ENCODE measurements at regions not wholly inside any gene's neighbourhood (a gene's known extent, or its start where the extent isn't known, plus 50 kb on each side); places are given as distances from the start of the nearest gene placed in this dataset.
A peak's percentile ranks its signal among the peaks of the same experiment; 100 is the strongest.

DNA sequence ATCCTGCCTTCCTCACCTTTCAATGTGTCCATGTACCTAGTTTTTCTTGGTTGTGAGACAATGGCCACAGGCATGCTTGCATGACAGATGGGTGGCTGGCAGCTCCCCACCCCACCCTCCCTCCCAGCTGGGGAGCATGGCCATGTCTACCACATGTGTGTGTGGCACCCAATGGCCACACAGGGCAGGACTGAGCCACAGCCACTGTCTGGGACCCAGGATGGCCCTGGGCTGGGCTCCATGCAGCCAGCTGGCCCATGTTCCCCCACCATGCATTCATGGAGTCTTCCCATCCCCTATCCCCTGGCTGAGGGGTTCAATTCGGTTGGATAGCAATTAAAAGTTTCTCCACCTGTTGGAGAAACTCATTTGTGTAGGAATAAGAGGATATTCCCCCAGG lies 566.0 kb upstream of the USP15 start:
- no peak for DNase-seq

DNA sequence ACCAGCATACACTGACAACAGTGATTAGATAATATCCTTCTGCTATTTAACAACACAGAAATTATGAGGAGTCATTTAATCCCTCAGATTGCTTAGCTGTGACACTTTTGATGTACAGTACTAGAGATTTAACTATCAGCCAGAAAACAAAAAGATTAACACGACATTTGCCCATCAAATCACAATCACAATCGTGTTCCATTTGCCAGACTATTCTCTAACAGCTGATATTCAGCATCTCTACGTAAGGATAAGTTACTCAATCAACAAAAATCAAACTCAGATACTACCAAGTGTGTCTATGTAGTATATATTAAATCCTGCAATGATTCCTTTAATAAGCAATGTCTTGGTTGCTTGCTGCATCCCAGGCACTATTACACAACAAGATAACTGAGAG lies 558.7 kb upstream of the USP15 start:
- no peak for DNase-seq

DNA sequence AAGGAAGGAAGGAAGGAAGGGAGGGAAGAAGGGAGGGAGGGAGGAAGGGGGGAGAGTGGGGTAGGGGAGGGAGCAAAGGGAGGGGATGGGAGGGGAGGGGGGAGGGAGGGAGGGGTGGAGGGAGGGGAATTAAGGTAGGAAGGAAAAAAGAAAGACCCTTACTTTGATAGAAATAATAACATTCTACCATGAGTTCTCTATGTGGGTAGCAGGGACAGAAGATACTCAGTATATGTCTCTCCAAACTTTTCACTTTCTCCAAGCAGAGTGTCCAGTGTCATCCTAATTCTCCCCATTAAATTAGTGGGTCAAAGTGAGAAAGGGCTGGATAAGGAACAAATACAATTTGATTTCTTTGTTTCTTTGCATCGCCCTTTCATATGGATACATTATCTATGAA lies 553.4 kb upstream of the USP15 start:
- DNase-seq = no peak

DNA sequence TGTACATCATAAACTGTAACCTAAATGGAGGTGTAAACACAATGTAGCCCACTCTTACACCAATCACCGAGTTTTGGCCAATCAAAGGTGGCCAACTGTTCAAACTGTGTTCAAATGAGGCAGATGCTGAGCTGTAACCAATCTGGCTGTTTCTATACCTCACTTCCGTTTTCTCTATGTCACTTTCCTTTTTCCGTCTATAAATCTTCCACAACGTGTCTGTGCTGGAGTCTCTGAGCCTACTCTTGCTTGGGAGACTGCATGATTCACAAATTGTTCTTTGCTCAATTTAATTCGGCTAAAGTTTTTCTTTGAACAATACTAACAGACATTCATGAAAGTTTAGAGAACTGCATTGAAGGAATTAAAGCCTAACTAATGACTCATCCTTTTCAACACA lies 547.1 kb upstream of the USP15 start:
- no peak for DNase-seq

DNA sequence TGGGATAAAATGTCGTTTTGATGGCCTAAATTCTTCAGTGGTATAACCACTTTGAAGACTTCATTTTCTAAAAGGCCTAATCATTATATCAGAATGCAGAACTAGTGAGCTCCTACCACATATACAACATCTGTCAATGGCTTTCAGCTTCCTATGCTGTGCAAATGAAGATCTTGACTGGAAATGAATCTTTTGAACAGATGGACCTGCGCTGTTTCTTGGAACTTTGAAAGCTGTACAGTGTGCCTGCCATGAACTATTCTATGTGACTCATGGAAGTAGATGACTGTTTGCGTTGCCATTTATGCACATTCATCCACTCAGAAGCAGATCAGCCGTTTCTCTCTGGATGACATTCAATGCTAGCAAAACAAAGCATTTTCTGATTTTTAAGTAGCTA lies 542.2 kb upstream of the USP15 start:
- no peak for DNase-seq

DNA sequence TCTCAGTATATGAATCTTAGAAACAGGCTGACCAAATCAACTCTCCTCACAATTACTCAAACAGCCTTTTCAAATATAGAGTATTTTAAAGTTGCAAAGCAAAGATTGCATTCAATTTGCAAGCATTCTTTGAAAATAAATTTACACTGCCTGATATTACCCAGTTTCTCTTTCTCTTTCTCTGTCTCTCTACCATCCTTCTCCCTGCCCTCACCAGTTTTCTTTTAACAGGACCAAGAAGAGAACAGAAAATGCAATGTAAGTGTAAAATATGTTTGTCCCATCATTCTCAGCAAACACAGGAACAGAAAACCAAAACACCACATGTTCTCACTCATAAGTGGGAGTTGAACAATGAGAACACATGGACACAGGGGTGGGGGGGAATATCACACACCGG lies 520.3 kb upstream of the USP15 start:
- no peak for DNase-seq

DNA sequence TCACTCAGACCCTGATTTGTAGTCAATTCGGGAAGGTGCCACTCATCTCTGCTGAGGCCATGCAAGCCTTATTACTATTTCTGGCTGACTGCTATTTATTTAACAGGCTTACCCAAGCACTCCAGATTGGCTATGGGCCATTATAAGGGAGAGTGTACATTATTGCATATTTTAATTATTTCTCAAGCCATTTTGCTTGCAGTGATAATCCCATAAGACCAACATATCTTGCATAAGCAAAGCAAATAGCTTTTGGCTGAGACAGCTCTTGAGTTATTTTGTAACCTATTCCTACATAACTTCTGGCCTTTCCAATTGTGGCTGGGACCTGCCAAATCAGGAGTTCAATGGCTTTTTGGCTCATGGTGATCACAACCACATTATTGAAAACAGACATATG lies 509.6 kb upstream of the USP15 start:
- peak; percentile 1 for DNase-seq

DNA sequence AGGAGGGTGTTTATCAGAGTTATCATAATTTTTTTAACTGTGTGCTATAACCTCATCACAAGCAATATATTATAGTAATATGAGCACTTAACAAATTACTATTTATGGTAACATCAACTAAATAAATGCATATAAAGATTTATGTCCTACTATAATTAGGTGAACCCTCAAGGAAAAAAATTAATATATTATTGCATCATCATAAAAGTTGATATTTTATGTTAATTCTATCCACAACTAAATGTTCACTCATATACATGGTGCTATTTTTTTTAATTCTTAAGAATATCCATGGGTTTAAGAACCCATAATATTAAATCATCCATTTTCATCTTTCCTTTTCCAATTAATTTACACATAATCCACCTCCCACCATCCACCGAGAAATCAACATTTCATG lies 506.0 kb upstream of the USP15 start:
- DNase-seq = no peak

DNA sequence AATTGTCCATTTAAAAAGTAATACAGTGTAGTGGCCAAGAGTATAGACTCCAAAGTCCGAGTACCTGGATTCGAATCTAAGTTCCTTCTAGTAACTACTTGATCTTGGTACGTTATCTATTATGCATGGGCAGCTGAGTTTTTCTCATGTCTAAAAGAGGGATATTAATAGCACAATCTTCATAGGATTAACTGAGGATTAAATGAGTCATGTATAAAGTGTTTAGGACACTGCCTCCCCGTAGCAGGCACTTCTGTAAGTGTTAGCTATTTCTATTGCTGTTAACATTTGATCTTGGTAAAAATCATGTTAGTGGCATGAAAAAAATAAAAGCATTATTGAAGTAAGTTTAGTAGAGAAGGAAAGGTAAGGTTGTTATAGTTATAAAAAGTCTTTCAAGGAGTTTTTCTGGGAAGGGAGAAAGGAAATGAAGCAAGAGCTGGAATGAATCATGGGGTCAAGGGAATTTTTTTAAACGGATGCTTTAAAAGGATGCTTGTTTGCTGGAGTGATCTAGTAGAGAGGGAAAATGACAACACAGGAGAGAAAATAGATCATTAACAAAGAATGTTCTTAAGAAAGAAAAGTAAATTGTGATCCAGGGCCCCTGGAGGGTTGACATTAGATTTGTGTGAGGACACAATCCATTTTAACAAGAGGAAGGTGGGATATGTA lies 502.2 kb upstream of the USP15 start:
- DNase-seq = no peak

DNA sequence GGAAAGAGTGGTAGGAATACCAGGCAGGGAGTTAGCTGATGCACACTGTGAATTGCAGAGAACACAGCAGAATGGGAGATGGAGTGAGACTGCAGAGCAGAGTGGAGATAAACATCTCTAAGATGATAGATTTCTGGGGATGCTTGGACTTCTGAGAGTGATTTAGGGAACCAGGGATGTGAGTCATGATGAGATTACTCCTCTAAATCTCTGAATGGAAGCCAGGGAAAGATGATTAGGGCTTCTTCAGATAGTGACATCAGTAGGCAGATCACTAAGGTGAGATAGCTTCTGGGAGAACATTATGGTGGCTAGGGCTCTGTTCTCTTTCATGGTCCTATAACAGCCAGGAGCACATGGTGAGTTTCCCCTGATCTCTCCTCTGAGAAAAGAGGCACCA lies 501.5 kb upstream of the USP15 start:
- no peak for DNase-seq

DNA sequence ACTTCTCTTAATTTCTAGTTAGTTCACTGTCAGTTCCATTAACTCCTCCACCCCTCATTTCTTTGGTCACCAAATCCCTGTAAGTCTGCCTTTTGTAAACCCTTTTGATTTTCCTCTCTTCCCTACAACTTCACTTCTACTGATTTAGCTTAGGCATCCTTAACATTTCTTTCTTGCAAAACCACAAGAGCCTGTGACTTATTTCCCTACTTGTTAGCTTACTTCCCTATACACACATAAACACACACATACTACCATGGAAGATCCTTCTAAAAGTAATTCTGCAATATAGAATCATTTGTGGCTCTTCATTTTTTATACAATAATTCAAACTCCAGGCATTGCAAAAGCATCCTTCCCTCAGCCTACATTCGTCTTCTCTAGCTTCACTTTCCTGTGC lies 494.3 kb upstream of the USP15 start:
- no peak for DNase-seq

DNA sequence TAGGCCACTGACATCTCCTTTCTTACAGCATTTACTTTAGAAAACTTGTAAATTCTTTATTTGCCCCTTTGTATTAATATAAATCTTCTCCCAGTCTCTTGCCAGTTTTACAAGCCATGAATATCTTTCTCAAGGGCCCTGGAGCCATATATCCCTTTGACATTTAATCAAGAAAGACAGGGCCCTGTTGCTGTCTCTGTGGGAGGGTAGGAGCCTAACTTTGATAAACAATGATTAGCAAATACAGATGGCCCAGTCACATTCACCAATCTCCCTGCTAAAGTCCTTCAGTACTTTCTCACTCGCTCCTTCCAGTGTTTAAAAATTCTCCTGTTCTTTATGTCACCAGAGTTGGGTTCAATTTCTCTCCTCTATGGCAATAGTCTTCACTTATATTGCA lies 479.8 kb upstream of the USP15 start:
- no peak for DNase-seq

DNA sequence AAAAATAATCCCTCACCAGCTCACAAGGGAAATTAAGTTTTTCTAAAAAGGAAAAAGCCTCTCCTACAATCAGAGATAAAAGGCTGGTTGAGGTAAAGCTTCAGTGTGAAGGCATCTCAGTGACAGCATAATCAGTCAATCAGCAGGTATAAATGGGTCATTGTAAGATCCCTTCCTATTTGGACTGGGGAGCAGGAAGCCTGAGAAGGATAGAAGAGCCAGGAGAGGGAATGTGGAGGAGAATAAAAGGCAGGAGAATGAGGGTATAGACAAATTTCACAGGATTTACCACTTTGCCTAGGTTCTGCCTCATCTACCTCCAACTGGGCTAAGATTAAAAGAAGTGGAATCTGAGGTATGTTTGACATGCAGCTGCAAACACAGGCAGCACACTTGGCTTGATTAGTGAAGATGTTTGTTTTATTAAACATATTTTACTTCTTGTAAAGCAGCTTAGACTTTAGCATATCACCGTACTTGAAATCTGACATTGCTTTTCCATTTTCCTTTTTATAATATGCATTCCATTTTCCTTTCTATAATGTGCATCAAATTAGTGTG lies 479.1 kb upstream of the USP15 start:
- no peak for DNase-seq

DNA sequence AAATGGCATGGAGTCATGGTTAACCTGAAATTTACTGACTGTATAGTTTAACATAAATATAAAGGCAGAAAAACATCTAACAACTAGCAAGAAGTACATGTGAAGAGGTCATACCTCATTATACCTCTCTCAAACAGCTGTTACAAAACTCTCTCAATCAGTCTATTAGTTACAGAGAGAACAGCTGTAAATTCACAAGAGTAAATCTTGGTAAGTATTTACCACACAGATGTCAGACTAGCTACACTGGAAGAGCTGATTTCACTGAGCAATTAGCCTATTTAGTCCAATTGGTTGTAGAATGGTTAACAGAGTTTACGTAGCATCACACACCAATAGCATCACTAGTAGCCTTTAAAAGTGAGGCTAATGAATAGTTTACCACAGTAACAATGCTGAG lies 463.4 kb upstream of the USP15 start:
- DNase-seq = no peak

DNA sequence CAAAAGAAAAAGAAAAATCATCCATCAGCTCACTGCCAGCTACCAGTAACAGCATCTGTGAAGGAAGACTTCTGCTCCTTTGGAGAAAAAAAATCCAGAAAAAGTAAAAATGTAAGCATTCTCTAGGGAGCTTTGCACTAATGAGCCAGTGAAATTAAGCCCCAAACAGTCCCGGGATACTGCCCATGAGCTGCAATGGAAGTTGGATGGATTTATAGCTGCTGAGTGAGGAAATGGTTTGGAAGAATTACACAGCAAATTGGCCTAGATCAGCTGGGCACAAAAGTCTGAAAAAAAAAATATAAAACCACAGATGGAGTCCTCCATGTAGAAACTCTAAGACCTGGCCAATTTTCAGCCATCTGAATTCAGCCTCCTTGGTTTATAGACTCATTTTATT lies 462.9 kb upstream of the USP15 start:
- no peak for DNase-seq

DNA sequence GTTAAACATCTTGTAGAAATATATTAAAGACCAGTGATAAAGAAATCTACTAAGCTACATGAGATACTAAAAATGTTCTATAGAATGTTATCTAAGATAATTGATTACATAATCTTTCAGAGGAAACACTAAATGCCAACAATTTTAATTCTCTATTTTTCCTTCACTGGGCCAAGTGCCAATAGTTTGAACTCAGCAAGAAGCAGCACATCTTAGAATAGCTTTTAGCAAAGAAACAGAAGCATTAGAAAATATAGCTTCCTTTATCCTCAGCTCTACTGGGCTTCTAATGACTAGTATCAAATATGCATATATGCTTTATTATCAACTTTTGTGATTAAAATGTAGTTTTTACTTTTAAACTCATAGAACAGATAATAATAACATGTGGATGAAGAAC lies 461.4 kb upstream of the USP15 start:
- no peak for DNase-seq

DNA sequence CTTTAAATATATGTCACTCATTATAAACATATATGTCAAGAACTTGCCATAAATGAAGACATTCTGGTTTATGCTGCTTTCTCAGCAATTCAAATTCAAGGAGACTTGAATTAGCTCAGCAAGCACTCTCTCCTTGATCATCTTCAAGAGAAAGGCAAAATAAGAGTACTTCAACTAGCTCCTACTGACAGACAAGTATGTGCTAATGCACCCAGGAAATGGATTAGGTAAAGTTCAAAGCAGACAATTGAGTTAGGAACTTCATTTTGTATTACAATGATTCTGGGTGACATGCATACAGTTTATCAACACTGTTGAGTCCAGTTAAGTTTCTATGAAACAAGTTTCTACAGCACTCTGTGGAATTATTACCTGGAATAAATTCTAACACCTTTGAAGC lies 455.9 kb upstream of the USP15 start:
- no peak for DNase-seq

DNA sequence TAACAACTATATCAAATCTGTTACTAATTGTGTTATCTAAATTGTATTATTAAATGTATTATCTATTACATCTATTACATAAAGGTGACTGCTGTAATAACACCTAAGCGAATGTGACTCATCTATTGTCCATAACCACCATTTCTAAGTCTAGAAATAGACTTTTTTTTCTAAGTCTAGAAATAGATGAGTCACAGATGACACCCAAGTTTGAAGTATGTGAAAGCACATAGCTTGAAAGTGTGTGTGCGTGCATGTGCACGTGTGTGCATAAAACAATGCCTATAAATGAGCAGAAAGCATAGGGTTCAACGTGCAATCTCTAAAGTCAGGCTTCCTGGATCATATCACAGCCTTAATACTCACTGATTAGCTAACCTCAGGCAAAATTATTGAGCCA lies 451.3 kb upstream of the USP15 start:
- DNase-seq = no peak

DNA sequence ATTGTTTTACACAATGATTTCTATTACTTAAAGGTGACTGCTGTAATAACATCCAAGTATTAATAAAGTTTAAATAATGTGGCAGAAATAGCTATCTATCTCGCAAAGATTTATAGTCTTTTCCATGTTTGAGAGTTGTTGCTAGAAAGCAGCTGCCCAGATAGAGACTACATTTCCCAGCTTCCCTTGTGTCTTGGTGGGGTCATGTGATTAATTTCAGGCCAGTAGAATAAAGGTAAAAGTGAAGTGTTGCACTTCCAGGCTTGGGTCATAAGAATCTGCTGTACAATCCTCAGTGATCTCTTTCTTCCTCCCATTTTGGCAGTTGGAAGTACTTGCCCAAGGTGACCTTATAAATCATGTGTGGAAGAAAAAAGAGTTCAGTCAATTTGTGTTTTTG lies 449.7 kb upstream of the USP15 start:
- no peak for DNase-seq

DNA sequence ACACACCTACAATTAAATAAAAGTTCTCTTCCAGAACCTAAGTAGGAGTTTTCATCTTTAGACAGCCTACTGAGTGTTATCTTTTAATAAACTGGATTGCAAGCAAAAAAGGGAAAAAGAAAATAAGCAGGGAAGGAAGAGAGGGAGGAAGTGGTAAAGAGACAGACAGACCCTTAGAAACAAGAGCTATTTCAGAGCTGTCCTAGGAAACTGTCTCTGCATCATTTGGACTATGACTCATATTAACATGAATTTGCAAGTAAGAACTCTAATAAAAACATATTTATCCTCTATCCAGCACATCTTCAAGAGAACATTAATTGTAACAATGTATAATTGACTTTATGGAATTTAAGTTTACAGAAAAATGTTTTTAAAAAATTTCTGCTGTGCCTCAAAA lies 438.8 kb upstream of the USP15 start:
- no peak for DNase-seq

DNA sequence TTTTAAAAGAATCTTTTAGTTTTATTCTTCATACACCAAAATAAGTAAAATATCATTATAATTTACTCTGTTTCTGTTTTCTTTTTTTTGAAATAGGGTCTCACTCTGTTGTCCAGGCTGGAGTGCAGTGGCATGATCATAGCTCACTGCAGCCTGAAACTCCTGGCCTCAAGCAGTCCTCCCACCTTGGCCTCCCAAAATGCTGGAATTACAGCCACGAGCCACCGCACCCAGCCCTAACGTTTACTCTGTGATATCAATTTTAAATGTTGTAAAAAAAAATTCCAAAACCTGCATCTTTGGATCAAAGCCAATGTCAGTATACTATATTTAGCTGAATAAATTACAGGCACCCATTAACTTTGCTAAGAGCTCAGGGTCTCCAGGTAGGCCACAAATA lies 437.1 kb upstream of the USP15 start:
- DNase-seq = no peak

DNA sequence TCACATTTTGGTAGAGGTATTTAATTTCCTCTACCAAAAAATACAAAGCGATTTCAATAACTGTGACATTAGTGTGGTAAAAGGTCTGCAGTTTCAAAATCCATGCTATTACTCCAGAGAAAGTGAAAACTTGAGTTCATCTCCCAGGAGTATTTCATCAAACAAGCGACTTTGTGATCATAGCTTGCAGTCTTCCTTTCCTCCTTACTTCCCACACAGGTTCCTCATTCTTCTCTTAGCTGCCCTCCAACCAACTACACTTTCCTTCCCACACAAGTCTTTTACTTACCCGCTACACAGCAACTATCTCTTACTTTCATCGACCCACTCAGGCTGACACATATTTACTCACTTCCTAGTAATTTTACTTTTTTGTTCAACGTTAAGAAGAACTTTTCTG lies 413.4 kb upstream of the USP15 start:
- DNase-seq = no peak

DNA sequence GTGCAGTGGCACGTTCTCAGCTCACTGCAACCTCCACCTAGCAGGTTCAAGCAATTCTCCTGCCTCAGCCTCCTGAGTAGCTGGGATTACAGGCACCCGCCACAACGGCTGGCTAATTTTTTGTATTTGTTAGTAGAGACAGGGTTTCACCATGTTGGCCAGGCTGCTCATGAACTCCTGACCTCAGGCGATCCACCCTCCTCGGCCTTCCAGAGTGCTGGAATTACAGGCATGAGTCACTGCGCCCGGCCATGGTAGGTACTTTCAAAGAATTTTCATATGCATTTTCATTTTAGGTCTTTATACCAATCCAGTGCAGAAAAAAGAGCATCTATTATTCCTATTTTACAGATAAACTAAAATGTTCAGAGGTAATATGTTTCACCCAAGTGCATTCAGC lies 411.3 kb upstream of the USP15 start:
- no peak for DNase-seq

DNA sequence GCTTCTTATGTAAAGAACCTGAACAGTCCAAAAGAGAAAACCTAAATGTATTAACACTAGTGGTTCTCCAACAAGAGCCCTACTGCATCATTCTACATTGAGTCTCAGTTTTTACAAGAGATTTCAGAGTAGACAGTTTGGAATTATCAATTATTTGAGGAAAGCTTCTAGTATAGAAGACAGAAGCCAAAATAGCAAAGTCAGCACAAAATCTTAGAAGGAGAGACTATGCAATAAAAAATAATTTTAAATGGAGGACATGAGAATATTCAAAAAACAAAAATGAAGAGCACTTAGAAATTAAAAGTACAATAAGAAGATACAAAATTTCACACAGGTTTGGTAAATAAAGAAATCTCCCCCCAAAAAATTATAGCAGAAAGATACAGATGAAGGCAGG lies 406.3 kb upstream of the USP15 start:
- DNase-seq = no peak

DNA sequence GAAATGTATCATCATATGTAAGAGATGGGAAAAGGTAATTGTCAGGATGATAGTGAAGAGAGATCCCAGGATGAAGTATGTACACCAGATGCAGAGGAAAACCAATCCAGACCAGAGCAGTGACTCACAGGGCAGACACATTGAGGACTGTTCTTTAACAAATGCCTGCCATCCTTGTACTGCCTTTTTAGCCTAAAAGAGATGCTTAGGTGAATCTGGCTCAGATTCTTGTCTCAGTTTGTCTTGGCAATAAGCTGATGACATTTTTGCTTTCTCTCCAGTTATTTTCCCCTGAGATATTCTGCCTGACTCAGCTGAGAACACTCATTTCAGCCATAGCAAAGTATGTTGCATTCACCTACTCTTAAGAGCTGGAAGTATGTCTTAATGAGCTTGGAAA lies 405.3 kb upstream of the USP15 start:
- DNase-seq = no peak

DNA sequence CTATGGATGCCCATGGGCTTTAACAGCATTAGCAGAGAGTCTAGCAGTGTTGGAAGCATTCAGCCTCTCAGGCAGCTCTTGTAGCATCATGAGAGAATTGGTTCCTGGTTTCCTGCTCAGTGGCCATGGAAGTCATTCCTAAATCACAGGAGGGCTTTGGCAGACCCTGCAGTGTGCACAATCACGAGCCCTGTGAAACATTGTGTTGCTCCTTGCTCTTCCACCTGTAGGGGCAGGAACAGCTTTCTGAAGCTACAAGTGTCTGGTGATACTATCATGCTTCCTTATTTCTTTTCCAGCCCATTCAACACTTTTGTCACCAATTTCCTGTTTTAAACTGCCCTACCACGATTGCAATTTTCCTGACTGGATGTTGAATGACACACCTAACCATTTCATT lies 402.2 kb upstream of the USP15 start:
- no peak for DNase-seq
